Lower leg skin (tissue), 4 donors: ENCODE measurements at regions not wholly inside any gene's neighbourhood (a gene's known extent, or its start where the extent isn't known, plus 50 kb on each side); places are given as distances from the start of the nearest gene placed in this dataset.

Source experiments
- DNase-seq, 2 donors: peaks; one replicate each; pipeline ENCODE4 v3.0.0-alpha.2; 2019; ENCODE audit warnings: low spot score in 2 of 2
- H3K4me3 ChIP-seq: fragments of 200-600 bp; sonication (generic); 2 replicates; pipeline ENCODE4 v1.5.1; 2017; ENCODE audit warnings: mild to moderate bottlenecking, low read depth; ENCODE audit not compliant: poor library complexity, severe bottlenecking
- CTCF ChIP-seq, 3 donors: fragments of 450-650 bp; IDR thresholded peaks; one replicate each; pipeline ENCODE4 v1.5.1; 2016; ENCODE audit warnings: antibody characterized with exemption in 3 of 3, mild to moderate bottlenecking in 3 of 3, moderate library complexity in 2 of 3
- POLR2A ChIP-seq, 2 donors: fragments of 450-650 bp; IDR thresholded peaks; one replicate each; pipeline ENCODE4 v1.6.1; 2016 to 2017; ENCODE audit warnings: antibody characterized with exemption in 2 of 2, mild to moderate bottlenecking in 1 of 2, moderate library complexity in 1 of 2
- WGBS, 2 donors: methylation state at CpG; one replicate each; pipeline ENCODE4 v1.1.5; 2018; 5-methylcytosine and 5-hydroxymethylcytosine counted together
- intact Hi-C: fragments of 100-400 bp; cut with DNase I; formaldehyde crosslinking; loops from one replicate; pipeline ENCODE4 v1.15.0; 2023; ENCODE audit warnings: low total_unique reads

- H3K4me3 ChIP-seq, result no peak overlapping the region
- DNase-seq, result no peak
- WGBS, 2 donors, result 6 to 7% methylated on average over 5 of the region's 5 CpGs
- intact Hi-C loops, result no loop called here
- TF ChIP-seq POLR2A (IDR thresholded peaks at IDR 0.05) (no peak), CTCF (IDR thresholded peaks at IDR 0.05) (no peak)
Measured at GRCh38 chr21:22575165-22575584, 1577.0 kb downstream of the NCAM2 start.

- DNase-seq, result no peak
- H3K4me3 ChIP-seq, result no peak overlapping the region
- intact Hi-C loops, result no loop called here
- no peak for TF ChIP-seq POLR2A (IDR thresholded peaks at IDR 0.05)
- no peak for TF ChIP-seq CTCF (IDR thresholded peaks at IDR 0.05)
Measured at GRCh38 chr21:22579741-22580140, 1581.5 kb downstream of the NCAM2 start.

GRCh38 chr21:22582026-22582425, 1583.8 kb downstream of the NCAM2 start:
- H3K4me3 ChIP-seq, result no peak overlapping the region
- no peak for TF ChIP-seq CTCF (IDR thresholded peaks at IDR 0.05)
- TF ChIP-seq POLR2A (IDR thresholded peaks at IDR 0.05), result no peak
- intact Hi-C loops, result no loop called here
- DNase-seq, result no peak
- 19 to 23% methylated on average over 2 of the region's 2 CpGs for WGBS, 2 donors

- DNase-seq, result no peak
- TF ChIP-seq CTCF (IDR thresholded peaks at IDR 0.05), result no peak
- no peak for TF ChIP-seq POLR2A (IDR thresholded peaks at IDR 0.05)
- 87 to 90% methylated on average over 5 of the region's 5 CpGs for WGBS, 2 donors
- no peak overlapping the region for H3K4me3 ChIP-seq
- intact Hi-C loops, result no loop called here
Measured at GRCh38 chr21:22584308-22584707, 1586.1 kb downstream of the NCAM2 start.

GRCh38 chr21:22585558-22585957, 1587.3 kb downstream of the NCAM2 start:
- H3K4me3 ChIP-seq, result no peak overlapping the region
- intact Hi-C loops, result no loop called here
- DNase-seq, result no peak
- no peak for TF ChIP-seq CTCF (IDR thresholded peaks at IDR 0.05)
- TF ChIP-seq POLR2A (IDR thresholded peaks at IDR 0.05), result no peak
- 79% methylated on average over 4 of the region's 4 CpGs for WGBS, 2 donors

GRCh38 chr21:22597660-22598255, 1599.5 kb downstream of the NCAM2 start:
- DNase-seq, result no peak
- no peak overlapping the region for H3K4me3 ChIP-seq
- no peak for TF ChIP-seq CTCF (IDR thresholded peaks at IDR 0.05)
- no peak for TF ChIP-seq POLR2A (IDR thresholded peaks at IDR 0.05)
- WGBS, 2 donors, result 88 to 96% methylated on average over 12 to 23 of the region's 31 CpGs
- intact Hi-C loops, result no loop called here
